Mesenchymal stem cell (in vitro differentiated cells and primary cell): ENCODE measurements at regions not wholly inside any gene's neighbourhood (a gene's known extent, or its start where the extent isn't known, plus 50 kb on each side); places are given as distances from the start of the nearest gene placed in this dataset.

Experiments
- DNase-seq: peaks from one replicate; pipeline ENCODE4 v3.0.0-alpha.2; 2013
- H2AFZ ChIP-seq: one replicate; pipeline ENCODE4 v1.6.1; 2013; ENCODE audit warnings: low read depth, mild to moderate bottlenecking, control low read depth, inconsistent platforms, low read length, moderate library complexity
- H2AK5ac ChIP-seq: 2 replicates; pipeline ENCODE4 v1.6.1; 2013; ENCODE audit warnings: low read length, moderate library complexity, mild to moderate bottlenecking, inconsistent platforms; ENCODE audit not compliant: severe bottlenecking
- H2BK120ac ChIP-seq: one replicate; pipeline ENCODE4 v1.6.1; 2013; ENCODE audit warnings: low read depth, mild to moderate bottlenecking, inconsistent platforms, low read length, moderate library complexity
- H2BK12ac ChIP-seq, 2 experiments: one replicate each; pipeline ENCODE4 v1.6.1; 2013; ENCODE audit warnings: inconsistent platforms in 2 of 2, low read length in 2 of 2, mild to moderate bottlenecking in 2 of 2, moderate library complexity in 2 of 2, control low read depth in 1 of 2
- H2BK15ac ChIP-seq: one replicate; pipeline ENCODE4 v1.6.1; 2013; ENCODE audit warnings: mild to moderate bottlenecking, low read depth, inconsistent platforms; ENCODE audit not compliant: poor library complexity, severe bottlenecking
- H2BK5ac ChIP-seq: 2 replicates; pipeline ENCODE4 v1.6.1; 2013; ENCODE audit warnings: low read depth, mild to moderate bottlenecking, low read length, control low read depth, inconsistent platforms; ENCODE audit not compliant: poor library complexity, severe bottlenecking
- H3K14ac ChIP-seq, 2 experiments: one replicate each; pipeline ENCODE4 v1.6.1; 2013; ENCODE audit warnings: inconsistent platforms in 2 of 2, low read length in 2 of 2, control low read depth in 1 of 2, mild to moderate bottlenecking in 1 of 2, moderate library complexity in 1 of 2
- H3K18ac ChIP-seq, 2 experiments: one replicate each; pipeline ENCODE4 v1.6.1; 2013; ENCODE audit warnings: inconsistent platforms in 2 of 2, low read length in 2 of 2, control low read depth in 1 of 2, low read depth in 1 of 2, mild to moderate bottlenecking in 1 of 2
- H3K23ac ChIP-seq, 2 experiments: one replicate each; pipeline ENCODE4 v1.6.1; 2013; ENCODE audit warnings: inconsistent platforms in 2 of 2, low read length in 2 of 2, mild to moderate bottlenecking in 2 of 2, moderate library complexity in 2 of 2, control low read depth in 1 of 2
- H3K27ac ChIP-seq: 2 replicates; pipeline ENCODE4 v1.5.1; 2013; ENCODE audit warnings: mild to moderate bottlenecking, moderate library complexity, low read length, control low read depth, inconsistent platforms; ENCODE audit not compliant: poor library complexity, severe bottlenecking
- H3K27me3 ChIP-seq, 2 experiments: 2 replicates each; pipeline versions ENCODE4 v1.6.1 to v1.7.0; 2013; ENCODE audit warnings: low read length in 2 of 2, mild to moderate bottlenecking in 2 of 2, moderate library complexity in 2 of 2, control low read depth in 1 of 2, inconsistent platforms in 1 of 2; ENCODE audit not compliant: control insufficient read depth in 1 of 2, insufficient read depth in 1 of 2
- H3K36me3 ChIP-seq, 2 experiments: 2 replicates each; pipeline versions ENCODE4 v1.6.1 to v1.7.0; 2013; ENCODE audit warnings: low read length in 2 of 2, control low read depth in 1 of 2, inconsistent platforms in 1 of 2, low read depth in 1 of 2, mild to moderate bottlenecking in 1 of 2; ENCODE audit not compliant: insufficient read depth in 2 of 2, control insufficient read depth in 1 of 2
- H3K4ac ChIP-seq, 2 experiments: one replicate each; pipeline ENCODE4 v1.6.1; 2013; ENCODE audit warnings: inconsistent platforms in 2 of 2, low read length in 2 of 2, mild to moderate bottlenecking in 2 of 2, moderate library complexity in 2 of 2, control low read depth in 1 of 2, low read depth in 1 of 2
- H3K4me1 ChIP-seq: 2 replicates; pipeline ENCODE4 v1.6.1; 2013; ENCODE audit warnings: low read depth, low read length, control low read depth; ENCODE audit not compliant: control insufficient read depth, insufficient read depth
- H3K4me2 ChIP-seq: 2 replicates; pipeline ENCODE4 v1.6.1; 2013; ENCODE audit warnings: low read length, mild to moderate bottlenecking, inconsistent platforms; ENCODE audit not compliant: poor library complexity, severe bottlenecking
- H3K4me3 ChIP-seq, 2 experiments: 2 replicates each; pipeline versions ENCODE4 v1.5.1 to v1.7.0; 2013; ENCODE audit warnings: low read length in 2 of 2, mild to moderate bottlenecking in 2 of 2, control low read depth in 1 of 2, low read depth in 1 of 2; ENCODE audit not compliant: insufficient read depth in 1 of 2
- H3K79me1 ChIP-seq: replicated peaks from 2 replicates; pipeline ENCODE4 v1.6.1; 2013; ENCODE audit warnings: mild to moderate bottlenecking, control low read depth, low read length, inconsistent platforms; ENCODE audit not compliant: poor library complexity, severe bottlenecking
- H3K9ac ChIP-seq: 2 replicates; pipeline ENCODE4 v1.7.0; 2013; ENCODE audit warnings: mild to moderate bottlenecking, low read length, moderate library complexity
- H3K9me3 ChIP-seq: 2 replicates; pipeline ENCODE4 v1.7.0; 2013; ENCODE audit warnings: mild to moderate bottlenecking, low read length; ENCODE audit not compliant: control insufficient read depth
- H4K8ac ChIP-seq: one replicate; pipeline ENCODE4 v1.6.1; 2013; ENCODE audit warnings: inconsistent platforms, mild to moderate bottlenecking, low read length, moderate library complexity
- H4K91ac ChIP-seq: one replicate; pipeline ENCODE4 v1.6.1; 2013; ENCODE audit warnings: mild to moderate bottlenecking, low read length, inconsistent platforms
- WGBS: methylation state at CpG from one replicate; pipeline ENCODE4 v1.1.7; 2013; ENCODE audit warnings: mixed read lengths; 5-methylcytosine and 5-hydroxymethylcytosine counted together

DNA sequence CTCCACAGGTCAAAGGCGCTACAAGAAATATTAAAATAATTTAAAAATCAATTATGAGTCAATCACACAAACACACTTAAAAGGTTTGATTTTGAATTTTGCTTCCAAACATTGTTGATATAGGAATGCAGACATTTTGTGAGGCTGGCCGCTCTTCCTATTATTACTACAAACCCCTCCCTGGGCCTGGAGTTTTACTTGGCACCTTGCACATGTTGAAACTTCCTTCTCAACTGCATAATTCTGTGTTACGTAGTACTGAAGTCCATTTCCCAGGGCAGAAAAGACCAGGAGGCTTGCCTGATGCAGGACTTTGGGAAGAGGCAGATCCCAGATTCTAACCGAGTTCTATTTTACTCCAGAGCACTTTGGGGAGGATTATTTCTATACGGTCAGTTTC, 71.5 kb downstream of the CYTL1 start:
- H3K9ac ChIP-seq: no peak overlapping the region
- no peak overlapping the region for H2AK5ac ChIP-seq
- no peak overlapping the region for H4K8ac ChIP-seq
- H2AFZ ChIP-seq: no peak overlapping the region
- no peak overlapping the region for H3K4ac ChIP-seq
- WGBS: 95% methylated on average over 4 of the region's 5 CpGs
- H3K36me3 ChIP-seq: no peaks in the 10 kb centered on the region
- H3K79me1 ChIP-seq: no peaks in the 10 kb centered on the region
- H2BK5ac ChIP-seq: no peak overlapping the region
- H3K4me3 ChIP-seq: no peak overlapping the region
- H3K27ac ChIP-seq: no peak overlapping the region
- H3K23ac ChIP-seq: no peak overlapping the region
- H3K27me3 ChIP-seq: peaks cover 0 to 20% of the 10 kb centered on the region in 2 experiments
- H3K18ac ChIP-seq: no peak overlapping the region
- H4K91ac ChIP-seq: no peak overlapping the region
- peaks cover 5% of the 10 kb centered on the region for H3K4me1 ChIP-seq
- H3K14ac ChIP-seq: no peak overlapping the region
- no peak overlapping the region for H2BK15ac ChIP-seq
- H2BK12ac ChIP-seq: no peak overlapping the region
- no peaks in the 10 kb centered on the region for H3K9me3 ChIP-seq
- no peak overlapping the region for H3K4me2 ChIP-seq
- no peak for DNase-seq
- H2BK120ac ChIP-seq: no peak overlapping the region

GRCh38 chr4:4948370-4948769, 70.9 kb downstream of the CYTL1 start:
- 49% methylated on average over 3 of the region's 3 CpGs for WGBS
- Histone ChIP-seq H2AK5ac (no peak overlapping the region), H3K23ac (no peak overlapping the region)

GRCh38 chr4:4950561-4951290, 68.5 kb downstream of the CYTL1 start:
- H3K18ac ChIP-seq: no peak overlapping the region
- no peaks in the 10 kb centered on the region for H3K36me3 ChIP-seq
- H3K4me1 ChIP-seq: no peaks in the 10 kb centered on the region
- H3K4me2 ChIP-seq: no peak overlapping the region
- no peak overlapping the region for H4K8ac ChIP-seq
- no peak overlapping the region for H3K9ac ChIP-seq
- peaks cover 0 to 20% of the 10 kb centered on the region in 2 experiments for H3K27me3 ChIP-seq
- DNase-seq: no peak
- no peak overlapping the region for H2AFZ ChIP-seq
- H3K4me3 ChIP-seq: no peak overlapping the region
- H3K14ac ChIP-seq: no peak overlapping the region
- no peak overlapping the region for H2BK120ac ChIP-seq
- no peak overlapping the region for H3K27ac ChIP-seq
- no peaks in the 10 kb centered on the region for H3K79me1 ChIP-seq
- H3K9me3 ChIP-seq: no peaks in the 10 kb centered on the region
- no peak overlapping the region for H2BK5ac ChIP-seq
- no peak overlapping the region for H4K91ac ChIP-seq
- no peak overlapping the region for H3K23ac ChIP-seq
- WGBS: 80% methylated on average over 9 of the region's 9 CpGs
- H2AK5ac ChIP-seq: no peak overlapping the region
- H2BK15ac ChIP-seq: no peak overlapping the region
- H2BK12ac ChIP-seq: no peak overlapping the region
- no peak overlapping the region for H3K4ac ChIP-seq

More at GRCh38 chr4:4948370-4948769, 70.9 kb downstream of the CYTL1 start:
- no peak overlapping the region for H2AFZ ChIP-seq
- H3K27ac ChIP-seq: no peak overlapping the region
- no peak overlapping the region for H3K4ac ChIP-seq
- peaks cover 0 to 20% of the 10 kb centered on the region in 2 experiments for H3K27me3 ChIP-seq
- no peak overlapping the region for H2BK120ac ChIP-seq
- no peak overlapping the region for H2BK15ac ChIP-seq
- no peak overlapping the region for H4K8ac ChIP-seq
- no peak overlapping the region for H3K14ac ChIP-seq
- no peak overlapping the region for H2BK5ac ChIP-seq
- H4K91ac ChIP-seq: no peak overlapping the region
- no peaks in the 10 kb centered on the region for H3K36me3 ChIP-seq
- H3K4me2 ChIP-seq: no peak overlapping the region
- peaks cover 5% of the 10 kb centered on the region for H3K4me1 ChIP-seq
- H3K79me1 ChIP-seq: no peaks in the 10 kb centered on the region
- no peak for DNase-seq
- no peak overlapping the region for H3K9ac ChIP-seq
- no peak overlapping the region for H3K18ac ChIP-seq
- H2BK12ac ChIP-seq: no peak overlapping the region
- H3K4me3 ChIP-seq: no peak overlapping the region
- no peaks in the 10 kb centered on the region for H3K9me3 ChIP-seq

- H4K8ac ChIP-seq: no peak overlapping the region
- H3K4me1 ChIP-seq: no peaks in the 10 kb centered on the region
- no peak overlapping the region for H3K27ac ChIP-seq
- H3K23ac ChIP-seq: no peak overlapping the region
- no peak overlapping the region for H3K9ac ChIP-seq
- DNase-seq: no peak
- H3K9me3 ChIP-seq: no peaks in the 10 kb centered on the region
- H2BK5ac ChIP-seq: no peak overlapping the region
- no peak overlapping the region for H2BK12ac ChIP-seq
- no peak overlapping the region for H2BK120ac ChIP-seq
- no peak overlapping the region for H4K91ac ChIP-seq
- H3K4me3 ChIP-seq: no peak overlapping the region
- no peak overlapping the region for H3K4ac ChIP-seq
- H3K27me3 ChIP-seq: peaks cover 0 to 20% of the 10 kb centered on the region in 2 experiments
- no peak overlapping the region for H2AFZ ChIP-seq
- no peaks in the 10 kb centered on the region for H3K36me3 ChIP-seq
- H3K79me1 ChIP-seq: no peaks in the 10 kb centered on the region
- no peak overlapping the region for H3K4me2 ChIP-seq
- WGBS: 56% methylated on average over 1 of the region's 2 CpGs
- H3K18ac ChIP-seq: no peak overlapping the region
- H2BK15ac ChIP-seq: no peak overlapping the region
- H3K14ac ChIP-seq: no peak overlapping the region
- no peak overlapping the region for H2AK5ac ChIP-seq
Observed at GRCh38 chr4:4952273-4952672, 67.0 kb downstream of the CYTL1 start.
